Stomach smooth muscle (tissue), 2 donors: ENCODE measurements at regions not wholly inside any gene's neighbourhood (a gene's known extent, or its start where the extent isn't known, plus 50 kb on each side); places are given as distances from the start of the nearest gene placed in this dataset.

Experiments
- H3K27ac ChIP-seq: one replicate; pipeline ENCODE4 v1.7.0; 2013; ENCODE audit warnings: mild to moderate bottlenecking, low read length, inconsistent platforms
- H3K27me3 ChIP-seq, 2 donors: one replicate each; pipeline ENCODE4 v1.7.0; 2013; ENCODE audit warnings: low read length in 2 of 2; ENCODE audit not compliant: insufficient read depth in 2 of 2, control insufficient read depth in 1 of 2
- H3K36me3 ChIP-seq, 2 donors: one replicate each; pipeline ENCODE4 v1.7.0; 2013; ENCODE audit warnings: low read length in 2 of 2; ENCODE audit not compliant: control insufficient read depth in 2 of 2, insufficient read depth in 2 of 2
- H3K4me1 ChIP-seq: one replicate; pipeline ENCODE4 v1.7.0; 2013; ENCODE audit warnings: low read length; ENCODE audit not compliant: control insufficient read depth, insufficient read depth
- H3K4me3 ChIP-seq, 2 donors: one replicate each; pipeline ENCODE4 v1.7.0; 2013; ENCODE audit warnings: low read length in 2 of 2
- H3K9ac ChIP-seq, 2 donors: one replicate each; pipeline ENCODE4 v1.7.0; 2013; ENCODE audit warnings: low read length in 2 of 2, mild to moderate bottlenecking in 1 of 2
- H3K9me3 ChIP-seq, 2 donors: one replicate each; pipeline ENCODE4 v1.7.0; 2013; ENCODE audit warnings: low read length in 2 of 2; ENCODE audit not compliant: control insufficient read depth in 2 of 2
- donor health status: healthy.
- donor health status: Pancreatic carcinoma.

GRCh38 chr1:187787736-187788135, 959.0 kb downstream of the PLA2G4A start:
- H3K9me3 ChIP-seq: no peaks in the 10 kb centered on the region
- no peak overlapping the region for H3K27ac ChIP-seq
- no peak overlapping the region for H3K4me3 ChIP-seq
- H3K27me3 ChIP-seq: no peaks in the 10 kb centered on the region
- no peaks in the 10 kb centered on the region for H3K4me1 ChIP-seq
- no peak overlapping the region for H3K9ac ChIP-seq
- no peaks in the 10 kb centered on the region for H3K36me3 ChIP-seq

DNA sequence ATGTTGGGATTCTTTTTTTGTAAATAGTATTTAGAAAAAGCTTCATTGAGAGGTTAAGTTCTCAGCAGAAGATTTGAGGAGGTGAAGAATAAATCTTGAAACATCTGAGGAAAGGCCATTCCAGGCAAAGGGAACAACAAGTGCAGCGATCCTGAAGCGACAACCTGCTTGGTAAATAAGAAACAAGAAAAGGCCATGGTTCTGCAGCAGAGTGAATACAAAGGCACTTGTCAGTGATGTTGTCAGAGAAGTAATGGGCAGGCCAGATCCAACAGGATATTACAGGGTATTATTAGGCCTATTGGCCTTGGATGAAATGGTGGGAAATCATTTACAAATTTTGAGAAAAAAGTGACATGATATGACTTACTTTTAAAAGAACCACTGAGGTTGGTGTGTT, 960.0 kb downstream of the PLA2G4A start:
- Histone ChIP-seq H3K36me3 (no peaks in the 10 kb centered on the region), H3K9ac (no peak overlapping the region), H3K9me3 (no peaks in the 10 kb centered on the region), H3K27me3 (no peaks in the 10 kb centered on the region), H3K27ac (no peak overlapping the region), H3K4me3 (no peak overlapping the region), H3K4me1 (no peaks in the 10 kb centered on the region)

- H3K4me3 ChIP-seq: no peak overlapping the region
- no peaks in the 10 kb centered on the region for H3K9me3 ChIP-seq
- no peak overlapping the region for H3K9ac ChIP-seq
- H3K27me3 ChIP-seq: no peaks in the 10 kb centered on the region
- no peak overlapping the region for H3K27ac ChIP-seq
- H3K36me3 ChIP-seq: no peaks in the 10 kb centered on the region
- H3K4me1 ChIP-seq: no peaks in the 10 kb centered on the region
These were observed 962.0 kb downstream of the PLA2G4A start for GRCh38 chr1:187790724-187791123.

GRCh38 chr1:187794561-187794960, 965.8 kb downstream of the PLA2G4A start:
- Histone ChIP-seq H3K4me3 (no peak overlapping the region), H3K36me3 (no peaks in the 10 kb centered on the region), H3K4me1 (no peaks in the 10 kb centered on the region), H3K27me3 (no peaks in the 10 kb centered on the region), H3K27ac (no peak overlapping the region), H3K9ac (no peak overlapping the region), H3K9me3 (no peaks in the 10 kb centered on the region)

- Histone ChIP-seq H3K4me3 (no peak overlapping the region), H3K27me3 (no peaks in the 10 kb centered on the region), H3K9me3 (no peaks in the 10 kb centered on the region), H3K4me1 (no peaks in the 10 kb centered on the region), H3K9ac (no peak overlapping the region), H3K36me3 (no peaks in the 10 kb centered on the region), H3K27ac (no peak overlapping the region)
These were observed 980.8 kb downstream of the PLA2G4A start for GRCh38 chr1:187809549-187809948.

- Histone ChIP-seq H3K36me3 (no peaks in the 10 kb centered on the region), H3K4me1 (no peaks in the 10 kb centered on the region), H3K9ac (no peak overlapping the region), H3K9me3 (no peaks in the 10 kb centered on the region), H3K4me3 (no peak overlapping the region), H3K27ac (no peak overlapping the region), H3K27me3 (no peaks in the 10 kb centered on the region)
These were observed 987.9 kb downstream of the PLA2G4A start for GRCh38 chr1:187816646-187817045.

GRCh38 chr1:187817782-187818181, 989.0 kb downstream of the PLA2G4A start:
- H3K9ac ChIP-seq: no peak overlapping the region
- H3K4me1 ChIP-seq: no peaks in the 10 kb centered on the region
- H3K4me3 ChIP-seq: no peak overlapping the region
- peaks cover 0 to 4% of the 10 kb centered on the region in 2 donors for H3K9me3 ChIP-seq
- H3K27me3 ChIP-seq: no peaks in the 10 kb centered on the region
- no peak overlapping the region for H3K27ac ChIP-seq
- H3K36me3 ChIP-seq: no peaks in the 10 kb centered on the region

- no peak overlapping the region for H3K4me3 ChIP-seq
- peaks cover 0 to 4% of the 10 kb centered on the region in 2 donors for H3K9me3 ChIP-seq
- no peaks in the 10 kb centered on the region for H3K27me3 ChIP-seq
These were observed 990.3 kb downstream of the PLA2G4A start for GRCh38 chr1:187819086-187819485.

DNA sequence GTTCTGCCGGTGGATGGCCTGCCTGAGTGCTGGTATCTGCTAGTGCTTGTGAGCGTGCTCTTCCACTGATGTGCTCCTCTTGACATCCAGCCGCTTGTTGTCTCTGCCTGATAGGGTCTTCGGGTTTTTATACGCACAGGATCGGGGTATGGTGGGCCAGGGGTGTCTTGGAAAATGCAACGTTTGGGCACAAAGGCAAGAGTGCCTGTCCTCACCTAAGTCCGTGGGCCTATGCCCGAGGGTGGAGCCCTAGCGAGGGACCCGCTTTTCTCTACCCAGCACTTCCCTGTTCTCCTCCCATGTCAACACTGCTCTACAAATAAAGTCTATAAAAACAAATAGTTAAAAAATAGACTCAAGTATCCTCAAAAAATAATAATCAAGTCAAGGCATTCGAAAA, 1007.8 kb downstream of the PLA2G4A start:
- Histone ChIP-seq H3K9ac (no peak overlapping the region), H3K4me3 (no peak overlapping the region), H3K27me3 (no peaks in the 10 kb centered on the region), H3K9me3 (no peaks in the 10 kb centered on the region), H3K27ac (no peak overlapping the region), H3K4me1 (no peaks in the 10 kb centered on the region), H3K36me3 (no peaks in the 10 kb centered on the region)

More at GRCh38 chr1:187819086-187819485, 990.3 kb downstream of the PLA2G4A start:
- Histone ChIP-seq H3K4me1 (no peaks in the 10 kb centered on the region), H3K36me3 (no peaks in the 10 kb centered on the region), H3K9ac (no peak overlapping the region), H3K27ac (no peak overlapping the region)

DNA sequence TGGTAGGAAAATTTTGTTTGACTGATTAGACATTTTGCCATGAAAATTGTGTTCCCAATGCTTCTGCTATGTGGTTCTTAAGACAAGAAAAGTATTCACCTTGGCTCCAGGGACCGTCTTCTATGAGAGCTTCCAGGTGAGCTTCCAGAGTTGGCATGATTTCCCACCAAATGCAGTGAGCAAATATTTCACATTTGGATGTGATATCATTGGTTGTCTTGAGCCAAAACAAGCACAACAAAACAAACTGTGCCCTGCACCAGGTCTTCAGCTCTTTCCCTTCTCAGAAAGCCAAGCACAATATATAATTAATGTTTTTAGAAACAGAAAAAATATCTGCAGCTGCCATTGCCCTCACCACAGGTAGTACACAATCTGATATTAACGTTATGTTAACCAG, 1009.0 kb downstream of the PLA2G4A start:
- no peaks in the 10 kb centered on the region for H3K36me3 ChIP-seq
- no peaks in the 10 kb centered on the region for H3K4me1 ChIP-seq
- H3K27me3 ChIP-seq: no peaks in the 10 kb centered on the region
- no peak overlapping the region for H3K27ac ChIP-seq
- H3K4me3 ChIP-seq: no peak overlapping the region
- H3K9ac ChIP-seq: no peak overlapping the region
- no peaks in the 10 kb centered on the region for H3K9me3 ChIP-seq

GRCh38 chr1:187838335-187839293, 1009.9 kb downstream of the PLA2G4A start:
- no peaks in the 10 kb centered on the region for H3K9me3 ChIP-seq
- no peaks in the 10 kb centered on the region for H3K27me3 ChIP-seq
- H3K36me3 ChIP-seq: no peaks in the 10 kb centered on the region
- no peaks in the 10 kb centered on the region for H3K4me1 ChIP-seq
- no peak overlapping the region for H3K27ac ChIP-seq
- H3K9ac ChIP-seq: no peak overlapping the region
- no peak overlapping the region for H3K4me3 ChIP-seq
